ENCODE measurements at regions not wholly inside any gene's neighbourhood (a gene's known extent, or its start where the extent isn't known, plus 50 kb on each side); places are given as distances from the start of the nearest gene placed in this dataset.
"Not testable (repeated sequence)": the region's sequence is repeated elsewhere in the genome, so short reads cannot be mapped to it uniquely, and the experiment has no call there.

DNA sequence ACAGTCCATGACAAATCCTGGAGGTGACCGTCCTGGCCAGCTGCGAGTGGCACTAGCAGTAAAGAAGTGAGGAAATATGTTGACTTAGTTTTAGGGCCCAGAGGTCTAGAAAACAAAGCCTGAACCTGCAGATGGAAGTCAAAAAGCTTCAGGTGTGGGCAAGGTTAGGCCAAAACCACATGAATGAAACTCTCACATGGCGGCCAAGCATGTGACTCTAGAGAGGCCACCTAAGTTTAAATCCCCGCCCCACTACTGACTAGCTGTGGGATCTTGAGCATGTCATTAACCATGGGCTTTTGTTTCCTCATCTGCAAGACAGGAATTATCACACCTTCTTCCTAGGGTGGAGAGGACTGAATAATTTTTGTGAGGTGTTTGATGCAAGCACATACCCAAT, 148.2 kb upstream of the DAB1 start:
- H3K9me3 ChIP-seq: no peaks in the 10 kb centered on the region
- no peaks in the 10 kb centered on the region for H3K27me3 ChIP-seq
- DNase-seq (ENCODE audit: low spot score): no peak
- no peak overlapping the region for H3K4me3 ChIP-seq
- no peaks in the 10 kb centered on the region for H3K4me1 ChIP-seq
- H3K36me3 ChIP-seq: no peaks in the 10 kb centered on the region
- no peak overlapping the region for H3K27ac ChIP-seq
- TF ChIP-seq CTCF (IDR thresholded peaks at IDR 0.05): no peak

DNA sequence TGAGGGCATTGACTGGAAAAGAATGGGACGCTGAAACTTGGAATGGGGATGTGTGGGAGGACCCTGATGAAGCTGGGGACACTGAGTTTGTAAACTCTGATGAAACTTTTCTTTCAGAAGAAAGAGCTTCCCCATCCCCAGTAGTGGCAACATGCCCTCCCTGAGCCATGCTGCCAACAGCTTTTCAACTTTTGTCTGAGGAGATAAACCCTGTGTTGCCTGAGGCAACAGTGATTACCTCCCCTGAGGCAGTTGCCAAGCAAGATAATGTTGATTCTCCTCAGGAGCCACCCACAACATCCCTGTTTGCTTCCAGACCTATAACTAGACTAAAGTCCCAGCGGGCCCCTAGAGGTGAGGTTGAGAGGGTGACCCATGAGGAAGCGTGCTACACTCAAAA, 134.2 kb upstream of the DAB1 start:
- not testable (repeated sequence) for H3K4me1 ChIP-seq; H3K4me3 ChIP-seq; H3K9me3 ChIP-seq; DNase-seq (ENCODE audit: low spot score); H3K27ac ChIP-seq; H3K36me3 ChIP-seq; H3K27me3 ChIP-seq

DNA sequence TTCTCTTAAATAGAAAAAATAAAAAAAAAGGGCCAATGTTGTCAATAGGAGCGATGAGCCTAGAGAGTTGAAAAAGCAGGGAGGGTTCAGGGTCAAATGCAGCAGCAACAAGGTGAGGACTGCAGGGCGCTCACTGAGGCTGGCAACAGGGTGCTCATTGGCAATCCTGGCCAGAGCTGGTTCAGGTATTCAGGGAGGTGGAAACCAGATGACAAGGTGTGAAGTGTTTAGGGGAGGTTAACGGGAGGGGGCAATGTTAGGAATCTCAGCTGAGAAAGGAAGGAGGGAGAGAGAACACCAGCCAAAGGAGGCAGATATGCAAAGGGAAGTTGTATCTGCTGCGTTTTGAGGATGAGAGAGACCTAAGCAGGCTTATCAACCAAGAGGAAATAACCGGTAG, 129.8 kb upstream of the DAB1 start:
- Histone ChIP-seq H3K36me3 (no peaks in the 10 kb centered on the region), H3K4me1 (no peaks in the 10 kb centered on the region), H3K4me3 (no peak overlapping the region), H3K27me3 (no peaks in the 10 kb centered on the region), H3K27ac (no peak overlapping the region), H3K9me3 (no peaks in the 10 kb centered on the region)
- DNase-seq (ENCODE audit: low spot score): no peak
- TF ChIP-seq CTCF (IDR thresholded peaks at IDR 0.05): no peak

- TF ChIP-seq CTCF (IDR thresholded peaks at IDR 0.05): no peak
- H3K36me3 ChIP-seq: no peaks in the 10 kb centered on the region
- DNase-seq (ENCODE audit: low spot score): no peak
- H3K9me3 ChIP-seq: no peaks in the 10 kb centered on the region
- H3K4me1 ChIP-seq: no peaks in the 10 kb centered on the region
- no peaks in the 10 kb centered on the region for H3K27me3 ChIP-seq
- no peak overlapping the region for H3K4me3 ChIP-seq
- no peak overlapping the region for H3K27ac ChIP-seq
These were observed 127.6 kb upstream of the DAB1 start for GRCh38 chr1:57551476-57551875.

DNA sequence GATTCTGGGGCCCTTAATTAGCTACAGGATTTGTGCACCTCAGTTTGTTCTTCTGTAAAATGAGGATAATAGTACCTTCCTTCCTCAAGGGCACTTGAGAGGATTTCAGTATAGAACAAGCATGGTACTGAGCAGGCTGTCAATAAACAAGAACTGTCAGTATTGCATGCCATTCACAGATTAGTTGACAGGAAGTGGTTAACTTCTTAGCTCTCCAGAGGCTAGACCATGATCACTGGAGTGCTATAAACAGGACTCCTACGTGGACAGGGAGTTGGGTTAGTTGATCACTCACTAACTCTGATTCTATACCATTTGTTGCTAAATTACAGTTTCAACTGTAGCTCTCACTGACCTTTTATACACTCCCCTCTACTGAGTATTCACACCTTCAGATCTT, 126.2 kb upstream of the DAB1 start:
- Histone ChIP-seq H3K4me1 (no peaks in the 10 kb centered on the region), H3K27ac (no peak overlapping the region), H3K27me3 (no peaks in the 10 kb centered on the region), H3K4me3 (no peak overlapping the region), H3K9me3 (no peaks in the 10 kb centered on the region), H3K36me3 (no peaks in the 10 kb centered on the region)
- DNase-seq (ENCODE audit: low spot score): no peak
- TF ChIP-seq CTCF (IDR thresholded peaks at IDR 0.05): no peak

- no peak for DNase-seq (ENCODE audit: low spot score)
- no peaks in the 10 kb centered on the region for H3K36me3 ChIP-seq
- no peaks in the 10 kb centered on the region for H3K4me1 ChIP-seq
- H3K9me3 ChIP-seq: no peaks in the 10 kb centered on the region
- no peaks in the 10 kb centered on the region for H3K27me3 ChIP-seq
- no peak overlapping the region for H3K27ac ChIP-seq
- TF ChIP-seq CTCF (IDR thresholded peaks at IDR 0.05): no peak
- no peak overlapping the region for H3K4me3 ChIP-seq
These were observed 125.4 kb upstream of the DAB1 start for GRCh38 chr1:57549300-57549699.

Measured in right atrium auricular region (tissue), 2 donors.